MM.1S (cell line): ENCODE measurements at regions not wholly inside any gene's neighbourhood (a gene's known extent, or its start where the extent isn't known, plus 50 kb on each side); places are given as distances from the start of the nearest gene placed in this dataset.

Experiments
- EZH2 ChIP-seq: fragments of 300-600 bp; sonication (generic); optimal IDR thresholded peaks from 2 replicates; pipeline ENCODE3; 2017; ENCODE audit warnings: low read depth, mild to moderate bottlenecking, antibody characterized with exemption, low read length, mixed read lengths
- TF ChIP-seq, protein P1 (sequence below): fragments of 300-600 bp; sonication (generic); IDR thresholded peaks from 2 replicates; pipeline ENCODE4 v1.5.1; 2016; ENCODE audit warnings: antibody characterized with exemption, low read length, mixed read lengths

DNA sequence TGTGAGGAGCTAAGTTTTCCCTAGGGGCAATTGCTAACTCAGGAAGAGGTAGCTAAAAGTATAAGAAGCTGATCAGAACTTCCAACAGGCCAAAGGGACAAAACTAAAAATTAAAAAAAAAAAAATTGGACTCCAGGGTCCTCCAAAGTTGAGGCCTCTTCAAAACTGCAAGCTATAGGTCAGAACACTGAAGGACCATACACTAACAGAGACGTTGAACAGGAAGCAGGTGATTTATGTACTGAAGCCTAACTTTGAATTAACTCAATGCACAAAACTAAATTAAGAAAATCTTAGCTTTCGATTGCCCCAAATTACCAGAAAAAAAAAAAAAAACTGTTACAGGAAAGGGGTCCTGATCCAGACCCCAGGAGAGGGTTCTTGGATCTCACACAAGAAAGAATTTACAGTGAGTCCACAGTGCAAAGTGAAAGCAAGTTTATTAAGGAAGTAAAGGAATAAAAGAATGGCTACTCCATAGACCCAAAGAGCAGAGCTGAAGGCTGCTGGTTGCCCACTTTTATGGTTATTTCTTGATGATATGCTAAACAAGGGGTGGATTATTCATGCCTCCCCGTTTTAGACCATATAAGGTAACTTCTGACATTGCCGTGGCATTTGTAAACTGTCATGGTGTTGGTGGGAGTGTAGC lies 442.8 kb upstream of the NECTIN3 start:
- TF ChIP-seq, protein P1, sequence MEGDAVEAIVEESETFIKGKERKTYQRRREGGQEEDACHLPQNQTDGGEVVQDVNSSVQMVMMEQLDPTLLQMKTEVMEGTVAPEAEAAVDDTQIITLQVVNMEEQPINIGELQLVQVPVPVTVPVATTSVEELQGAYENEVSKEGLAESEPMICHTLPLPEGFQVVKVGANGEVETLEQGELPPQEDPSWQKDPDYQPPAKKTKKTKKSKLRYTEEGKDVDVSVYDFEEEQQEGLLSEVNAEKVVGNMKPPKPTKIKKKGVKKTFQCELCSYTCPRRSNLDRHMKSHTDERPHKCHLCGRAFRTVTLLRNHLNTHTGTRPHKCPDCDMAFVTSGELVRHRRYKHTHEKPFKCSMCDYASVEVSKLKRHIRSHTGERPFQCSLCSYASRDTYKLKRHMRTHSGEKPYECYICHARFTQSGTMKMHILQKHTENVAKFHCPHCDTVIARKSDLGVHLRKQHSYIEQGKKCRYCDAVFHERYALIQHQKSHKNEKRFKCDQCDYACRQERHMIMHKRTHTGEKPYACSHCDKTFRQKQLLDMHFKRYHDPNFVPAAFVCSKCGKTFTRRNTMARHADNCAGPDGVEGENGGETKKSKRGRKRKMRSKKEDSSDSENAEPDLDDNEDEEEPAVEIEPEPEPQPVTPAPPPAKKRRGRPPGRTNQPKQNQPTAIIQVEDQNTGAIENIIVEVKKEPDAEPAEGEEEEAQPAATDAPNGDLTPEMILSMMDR = no peak
- TF ChIP-seq EZH2 = no peak
